ENCODE measurements at regions not wholly inside any gene's neighbourhood (a gene's known extent, or its start where the extent isn't known, plus 50 kb on each side); places are given as distances from the start of the nearest gene placed in this dataset.

DNA sequence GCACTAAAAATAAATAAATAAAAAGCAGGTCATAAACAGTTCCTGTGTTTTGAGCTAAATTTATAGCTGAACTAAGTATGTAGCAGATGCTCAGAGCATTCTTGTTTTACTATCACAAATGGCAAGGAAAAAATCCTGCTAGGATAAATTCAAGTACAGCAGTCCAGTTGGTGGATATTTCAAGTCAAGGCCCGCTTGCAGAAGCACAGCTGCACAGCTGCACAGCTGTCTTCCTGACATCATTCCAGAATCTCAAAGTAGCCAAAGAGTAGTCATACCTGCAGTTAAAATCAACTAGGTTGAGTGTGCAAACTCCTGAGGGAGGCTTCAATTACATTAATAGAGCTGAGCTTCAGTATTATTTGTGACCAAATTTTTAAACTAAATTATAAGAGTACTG, 297.7 kb upstream of the MANEA start:
- TF ChIP-seq, protein P1, sequence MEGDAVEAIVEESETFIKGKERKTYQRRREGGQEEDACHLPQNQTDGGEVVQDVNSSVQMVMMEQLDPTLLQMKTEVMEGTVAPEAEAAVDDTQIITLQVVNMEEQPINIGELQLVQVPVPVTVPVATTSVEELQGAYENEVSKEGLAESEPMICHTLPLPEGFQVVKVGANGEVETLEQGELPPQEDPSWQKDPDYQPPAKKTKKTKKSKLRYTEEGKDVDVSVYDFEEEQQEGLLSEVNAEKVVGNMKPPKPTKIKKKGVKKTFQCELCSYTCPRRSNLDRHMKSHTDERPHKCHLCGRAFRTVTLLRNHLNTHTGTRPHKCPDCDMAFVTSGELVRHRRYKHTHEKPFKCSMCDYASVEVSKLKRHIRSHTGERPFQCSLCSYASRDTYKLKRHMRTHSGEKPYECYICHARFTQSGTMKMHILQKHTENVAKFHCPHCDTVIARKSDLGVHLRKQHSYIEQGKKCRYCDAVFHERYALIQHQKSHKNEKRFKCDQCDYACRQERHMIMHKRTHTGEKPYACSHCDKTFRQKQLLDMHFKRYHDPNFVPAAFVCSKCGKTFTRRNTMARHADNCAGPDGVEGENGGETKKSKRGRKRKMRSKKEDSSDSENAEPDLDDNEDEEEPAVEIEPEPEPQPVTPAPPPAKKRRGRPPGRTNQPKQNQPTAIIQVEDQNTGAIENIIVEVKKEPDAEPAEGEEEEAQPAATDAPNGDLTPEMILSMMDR (IDR thresholded peaks at IDR 0.05): no peak
- TF ChIP-seq POLR2A (IDR thresholded peaks at IDR 0.05): no peak

Data from heart left ventricle (tissue), 13 donors.